DND-41 (cell line): ENCODE measurements at regions not wholly inside any gene's neighbourhood (a gene's known extent, or its start where the extent isn't known, plus 50 kb on each side); places are given as distances from the start of the nearest gene placed in this dataset.
"Not testable (repeated sequence)": the region's sequence is repeated elsewhere in the genome, so short reads cannot be mapped to it uniquely, and the experiment has no call there.

Experiments used
- ATAC-seq: fragments of 200-7000 bp; cut with Tn5 transposase; 3 replicates; pipeline ENCODE4 v1.9.1; 2021; ENCODE audit warnings: low read depth; ENCODE audit not compliant: insufficient read depth
- DNase-seq: peaks from one replicate; pipeline ENCODE4 v3.0.0-alpha.2; 2020
- H2AFZ ChIP-seq: 2 replicates; pipeline ENCODE4 v1.6.0; 2012; ENCODE audit warnings: low read depth, low read length
- H3K27ac ChIP-seq: 2 replicates; pipeline ENCODE4 v1.5.1; 2012; ENCODE audit warnings: low read length, inconsistent platforms
- H3K27me3 ChIP-seq: fragments of 200-600 bp; sonication (generic); 2 replicates; pipeline ENCODE4 v1.6.0; 2012; ENCODE audit warnings: low read length, mild to moderate bottlenecking, inconsistent platforms; ENCODE audit not compliant: insufficient read depth, poor library complexity
- H3K36me3 ChIP-seq: 2 replicates; pipeline ENCODE4 v1.5.1; 2012; ENCODE audit warnings: low read length, inconsistent platforms; ENCODE audit not compliant: insufficient read depth
- H3K4me1 ChIP-seq: 2 replicates; pipeline ENCODE4 v1.5.1; 2012; ENCODE audit warnings: mild to moderate bottlenecking, low read length; ENCODE audit not compliant: insufficient read depth
- H3K4me2 ChIP-seq: 2 replicates; pipeline ENCODE4 v1.6.0; 2012; ENCODE audit warnings: mild to moderate bottlenecking, moderate library complexity, low read length, inconsistent platforms; ENCODE audit not compliant: insufficient read depth
- H3K4me3 ChIP-seq, 2 experiments: fragments of 200-600 bp in 1 of 2; shearing (Covaris generic) in 1 of 2; 2 replicates each; pipeline ENCODE4 v1.5.1; 2012 to 2016; ENCODE audit warnings: inconsistent platforms in 2 of 2, low read length in 2 of 2, mild to moderate bottlenecking in 2 of 2, low read depth in 1 of 2, moderate library complexity in 1 of 2
- H3K79me2 ChIP-seq: 2 replicates; pipeline ENCODE4 v1.6.0; 2012; ENCODE audit warnings: low read length, inconsistent platforms; ENCODE audit not compliant: insufficient read depth
- H3K9ac ChIP-seq: 2 replicates; pipeline ENCODE4 v1.6.0; 2012; ENCODE audit warnings: low read depth, mild to moderate bottlenecking, inconsistent platforms, low read length, moderate library complexity
- H3K9me3 ChIP-seq: 2 replicates; pipeline ENCODE4 v1.5.1; 2012; ENCODE audit warnings: low read length, moderate library complexity, mild to moderate bottlenecking, inconsistent platforms; ENCODE audit not compliant: insufficient read depth, severe bottlenecking
- H4K20me1 ChIP-seq: 2 replicates; pipeline ENCODE4 v1.6.0; 2012; ENCODE audit warnings: low read length; ENCODE audit not compliant: insufficient read depth
- CTCF ChIP-seq: IDR thresholded peaks from 2 replicates; pipeline ENCODE4 v1.5.1; 2012; ENCODE audit warnings: borderline replicate concordance, low read length, moderate library complexity, mild to moderate bottlenecking; ENCODE audit not compliant: poor library complexity, severe bottlenecking; ENCODE audit errors: extremely low read depth
- EZH2 ChIP-seq: IDR thresholded peaks from 3 replicates; pipeline ENCODE4 v1.6.1; 2012; ENCODE audit warnings: borderline replicate concordance, low read depth, mild to moderate bottlenecking, moderate library complexity, low read length, inconsistent platforms; ENCODE audit not compliant: severe bottlenecking

DNA sequence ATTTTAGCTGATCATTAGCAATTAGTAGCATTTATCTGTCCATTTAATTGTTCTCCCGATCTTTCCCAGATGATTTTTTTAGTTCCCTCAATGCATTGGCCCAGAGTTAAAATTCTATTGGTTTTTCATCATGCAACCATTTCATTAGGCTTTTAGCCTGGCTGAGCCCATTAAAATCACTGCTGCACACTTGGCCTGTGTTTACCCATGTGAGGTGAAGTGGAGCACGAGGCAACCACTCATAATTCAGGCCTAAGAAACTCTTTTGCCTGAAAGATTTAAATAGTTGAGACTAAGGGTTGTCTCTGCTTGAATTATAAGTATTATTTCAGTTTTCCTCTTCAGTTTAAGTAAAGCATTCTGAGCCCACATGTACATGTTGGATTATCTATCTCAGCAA, 889.0 kb upstream of the ADGRL4 start:
- H3K36me3 ChIP-seq = no peaks in the 10 kb centered on the region
- H3K4me2 ChIP-seq = no peak overlapping the region
- H3K4me3 ChIP-seq = no peak overlapping the region
- no peaks in the 10 kb centered on the region for H3K27me3 ChIP-seq
- no peaks in the 10 kb centered on the region for H3K9me3 ChIP-seq
- no peak overlapping the region for H2AFZ ChIP-seq
- H4K20me1 ChIP-seq = no peaks in the 10 kb centered on the region
- DNase-seq (no peak), ATAC-seq (no peak)
- no peak for TF ChIP-seq EZH2
- no peak for TF ChIP-seq CTCF
- no peaks in the 10 kb centered on the region for H3K79me2 ChIP-seq
- H3K9ac ChIP-seq = no peak overlapping the region
- no peaks in the 10 kb centered on the region for H3K4me1 ChIP-seq
- no peak overlapping the region for H3K27ac ChIP-seq

DNA sequence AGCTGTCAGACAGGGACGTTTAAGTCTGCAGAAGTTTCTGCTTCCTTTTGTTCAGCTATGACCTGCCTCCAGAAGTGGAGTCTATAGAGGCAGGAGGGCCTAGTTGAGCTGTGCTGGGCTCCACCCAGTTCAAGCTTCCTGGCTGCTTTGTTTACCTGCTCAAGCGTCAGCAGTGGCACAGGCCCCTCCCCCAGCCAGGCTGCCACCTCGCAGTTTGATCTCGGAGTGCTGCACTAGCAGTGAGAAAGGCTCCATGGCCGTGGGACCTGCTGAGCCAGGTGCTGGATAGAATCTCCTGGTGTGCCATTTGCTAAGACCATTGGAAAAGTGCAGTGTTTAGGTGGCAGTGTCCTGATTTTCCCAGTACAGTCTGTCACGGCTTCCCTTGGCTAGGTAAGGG, 887.6 kb upstream of the ADGRL4 start:
- H3K9me3 ChIP-seq, H2AFZ ChIP-seq, H3K4me2 ChIP-seq, H3K4me1 ChIP-seq, H3K27me3 ChIP-seq, ATAC-seq, H3K9ac ChIP-seq, DNase-seq, H3K36me3 ChIP-seq, H4K20me1 ChIP-seq, H3K4me3 ChIP-seq, H3K79me2 ChIP-seq, H3K27ac ChIP-seq: not testable (repeated sequence)

DNA sequence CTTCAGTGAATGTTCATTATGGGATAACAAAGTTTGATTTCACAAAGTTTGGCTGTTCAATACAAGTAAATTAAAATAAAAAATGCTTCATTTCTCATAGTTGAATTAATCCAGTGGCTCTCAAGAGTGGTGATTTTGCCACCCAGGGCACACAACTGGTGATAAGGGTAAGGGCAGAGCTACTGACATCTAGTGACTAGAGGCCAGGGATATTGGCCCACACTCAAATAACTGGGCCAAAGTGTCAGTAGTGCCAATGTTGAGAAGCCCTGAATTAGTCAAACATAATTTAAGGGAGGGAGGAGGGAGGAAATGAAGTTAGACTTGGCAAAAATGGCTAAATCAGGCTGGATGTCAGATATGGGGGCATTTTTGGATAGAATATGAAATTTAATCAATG, 880.5 kb upstream of the ADGRL4 start:
- Histone ChIP-seq H3K9ac (no peak overlapping the region), H3K9me3 (no peaks in the 10 kb centered on the region), H2AFZ (no peak overlapping the region), H4K20me1 (no peaks in the 10 kb centered on the region), H3K79me2 (no peaks in the 10 kb centered on the region), H3K36me3 (no peaks in the 10 kb centered on the region), H3K4me2 (no peak overlapping the region), H3K4me1 (no peaks in the 10 kb centered on the region), H3K27ac (no peak overlapping the region), H3K27me3 (no peaks in the 10 kb centered on the region), H3K4me3 (no peak overlapping the region)
- TF ChIP-seq EZH2 (no peak), CTCF (no peak)
- no peak for DNase-seq
- ATAC-seq = no peak

DNA sequence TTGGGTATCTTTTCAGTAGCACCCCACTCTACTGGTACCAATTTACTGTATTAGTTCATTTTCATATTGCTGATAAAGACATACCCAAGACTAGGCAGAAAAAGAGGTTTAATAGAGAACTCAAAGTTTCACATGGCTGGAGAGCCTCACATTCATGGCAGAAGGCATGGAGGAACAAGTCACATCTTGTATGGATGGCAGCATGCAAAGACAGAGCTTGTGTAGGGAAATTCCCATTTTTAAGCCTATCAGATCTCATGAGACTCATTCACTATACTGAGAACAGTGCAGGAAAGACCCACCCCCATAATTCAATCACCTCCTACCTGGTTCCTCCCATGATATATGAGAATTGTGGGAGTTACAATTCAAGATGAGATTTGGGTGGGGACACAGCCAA, 878.6 kb upstream of the ADGRL4 start:
- H3K79me2 ChIP-seq = no peaks in the 10 kb centered on the region
- DNase-seq = no peak
- no peak overlapping the region for H3K4me2 ChIP-seq
- TF ChIP-seq CTCF (no peak), EZH2 (no peak)
- no peaks in the 10 kb centered on the region for H3K36me3 ChIP-seq
- no peak for ATAC-seq
- H3K27ac ChIP-seq = no peak overlapping the region
- H3K4me1 ChIP-seq = no peaks in the 10 kb centered on the region
- H3K9me3 ChIP-seq = no peaks in the 10 kb centered on the region
- no peak overlapping the region for H3K9ac ChIP-seq
- no peaks in the 10 kb centered on the region for H4K20me1 ChIP-seq
- H2AFZ ChIP-seq = no peak overlapping the region
- H3K4me3 ChIP-seq = no peak overlapping the region
- H3K27me3 ChIP-seq = no peaks in the 10 kb centered on the region
